ENCODE measurements at regions not wholly inside any gene's neighbourhood (a gene's known extent, or its start where the extent isn't known, plus 50 kb on each side); places are given as distances from the start of the nearest gene placed in this dataset.

GRCh38 chr5:2995035-2995434 lies 243.6 kb upstream of the IRX2 start:
- TF ChIP-seq NFYB (IDR thresholded peaks at IDR 0.05; ENCODE audit: insufficient read depth, low read depth, low read length) (no peak), CTCF (IDR thresholded peaks at IDR 0.05 in 2 of 3, conservative IDR thresholded peaks at IDR 0.05 in 1 of 3; ENCODE audit: control insufficient read depth in 2 of 3, extremely low read depth in 1 of 3, insufficient read depth in 1 of 3, low read depth in 3 of 3, low read length in 3 of 3) (no peak), EZH2 (IDR thresholded peaks at IDR 0.05; ENCODE audit: borderline replicate concordance, control insufficient read depth, low read depth, low read length) (no peak), CHD4 (IDR thresholded peaks at IDR 0.05) (no peak), HSF1 (IDR thresholded peaks at IDR 0.05; ENCODE audit: low read depth, low read length) (no peak), RFX5 (IDR thresholded peaks at IDR 0.05; ENCODE audit: low read depth, low read length) (no peak), SUZ12 (IDR thresholded peaks at IDR 0.05; ENCODE audit: unreplicated experiment) (no peak)
- TF ChIP-seq, protein P1, sequence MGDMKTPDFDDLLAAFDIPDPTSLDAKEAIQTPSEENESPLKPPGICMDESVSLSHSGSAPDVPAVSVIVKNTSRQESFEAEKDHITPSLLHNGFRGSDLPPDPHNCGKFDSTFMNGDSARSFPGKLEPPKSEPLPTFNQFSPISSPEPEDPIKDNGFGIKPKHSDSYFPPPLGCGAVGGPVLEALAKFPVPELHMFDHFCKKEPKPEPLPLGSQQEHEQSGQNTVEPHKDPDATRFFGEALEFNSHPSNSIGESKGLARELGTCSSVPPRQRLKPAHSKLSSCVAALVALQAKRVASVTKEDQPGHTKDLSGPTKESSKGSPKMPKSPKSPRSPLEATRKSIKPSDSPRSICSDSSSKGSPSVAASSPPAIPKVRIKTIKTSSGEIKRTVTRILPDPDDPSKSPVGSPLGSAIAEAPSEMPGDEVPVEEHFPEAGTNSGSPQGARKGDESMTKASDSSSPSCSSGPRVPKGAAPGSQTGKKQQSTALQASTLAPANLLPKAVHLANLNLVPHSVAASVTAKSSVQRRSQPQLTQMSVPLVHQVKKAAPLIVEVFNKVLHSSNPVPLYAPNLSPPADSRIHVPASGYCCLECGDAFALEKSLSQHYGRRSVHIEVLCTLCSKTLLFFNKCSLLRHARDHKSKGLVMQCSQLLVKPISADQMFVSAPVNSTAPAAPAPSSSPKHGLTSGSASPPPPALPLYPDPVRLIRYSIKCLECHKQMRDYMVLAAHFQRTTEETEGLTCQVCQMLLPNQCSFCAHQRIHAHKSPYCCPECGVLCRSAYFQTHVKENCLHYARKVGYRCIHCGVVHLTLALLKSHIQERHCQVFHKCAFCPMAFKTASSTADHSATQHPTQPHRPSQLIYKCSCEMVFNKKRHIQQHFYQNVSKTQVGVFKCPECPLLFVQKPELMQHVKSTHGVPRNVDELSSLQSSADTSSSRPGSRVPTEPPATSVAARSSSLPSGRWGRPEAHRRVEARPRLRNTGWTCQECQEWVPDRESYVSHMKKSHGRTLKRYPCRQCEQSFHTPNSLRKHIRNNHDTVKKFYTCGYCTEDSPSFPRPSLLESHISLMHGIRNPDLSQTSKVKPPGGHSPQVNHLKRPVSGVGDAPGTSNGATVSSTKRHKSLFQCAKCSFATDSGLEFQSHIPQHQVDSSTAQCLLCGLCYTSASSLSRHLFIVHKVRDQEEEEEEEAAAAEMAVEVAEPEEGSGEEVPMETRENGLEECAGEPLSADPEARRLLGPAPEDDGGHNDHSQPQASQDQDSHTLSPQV (IDR thresholded peaks at IDR 0.05), result no peak
- TF ChIP-seq, protein P2, sequence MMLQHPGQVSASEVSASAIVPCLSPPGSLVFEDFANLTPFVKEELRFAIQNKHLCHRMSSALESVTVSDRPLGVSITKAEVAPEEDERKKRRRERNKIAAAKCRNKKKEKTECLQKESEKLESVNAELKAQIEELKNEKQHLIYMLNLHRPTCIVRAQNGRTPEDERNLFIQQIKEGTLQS (IDR thresholded peaks at IDR 0.05; ENCODE audit: borderline replicate concordance, extremely low read depth, low read depth, low read length), result no peak
- TF ChIP-seq, protein P3, sequence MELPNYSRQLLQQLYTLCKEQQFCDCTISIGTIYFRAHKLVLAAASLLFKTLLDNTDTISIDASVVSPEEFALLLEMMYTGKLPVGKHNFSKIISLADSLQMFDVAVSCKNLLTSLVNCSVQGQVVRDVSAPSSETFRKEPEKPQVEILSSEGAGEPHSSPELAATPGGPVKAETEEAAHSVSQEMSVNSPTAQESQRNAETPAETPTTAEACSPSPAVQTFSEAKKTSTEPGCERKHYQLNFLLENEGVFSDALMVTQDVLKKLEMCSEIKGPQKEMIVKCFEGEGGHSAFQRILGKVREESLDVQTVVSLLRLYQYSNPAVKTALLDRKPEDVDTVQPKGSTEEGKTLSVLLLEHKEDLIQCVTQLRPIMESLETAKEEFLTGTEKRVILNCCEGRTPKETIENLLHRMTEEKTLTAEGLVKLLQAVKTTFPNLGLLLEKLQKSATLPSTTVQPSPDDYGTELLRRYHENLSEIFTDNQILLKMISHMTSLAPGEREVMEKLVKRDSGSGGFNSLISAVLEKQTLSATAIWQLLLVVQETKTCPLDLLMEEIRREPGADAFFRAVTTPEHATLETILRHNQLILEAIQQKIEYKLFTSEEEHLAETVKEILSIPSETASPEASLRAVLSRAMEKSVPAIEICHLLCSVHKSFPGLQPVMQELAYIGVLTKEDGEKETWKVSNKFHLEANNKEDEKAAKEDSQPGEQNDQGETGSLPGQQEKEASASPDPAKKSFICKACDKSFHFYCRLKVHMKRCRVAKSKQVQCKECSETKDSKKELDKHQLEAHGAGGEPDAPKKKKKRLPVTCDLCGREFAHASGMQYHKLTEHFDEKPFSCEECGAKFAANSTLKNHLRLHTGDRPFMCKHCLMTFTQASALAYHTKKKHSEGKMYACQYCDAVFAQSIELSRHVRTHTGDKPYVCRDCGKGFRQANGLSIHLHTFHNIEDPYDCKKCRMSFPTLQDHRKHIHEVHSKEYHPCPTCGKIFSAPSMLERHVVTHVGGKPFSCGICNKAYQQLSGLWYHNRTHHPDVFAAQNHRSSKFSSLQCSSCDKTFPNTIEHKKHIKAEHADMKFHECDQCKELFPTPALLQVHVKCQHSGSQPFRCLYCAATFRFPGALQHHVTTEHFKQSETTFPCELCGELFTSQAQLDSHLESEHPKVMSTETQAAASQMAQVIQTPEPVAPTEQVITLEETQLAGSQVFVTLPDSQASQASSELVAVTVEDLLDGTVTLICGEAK (IDR thresholded peaks at IDR 0.05; ENCODE audit: borderline replicate concordance), result no peak
